HepG2 (cell line): ENCODE measurements at regions not wholly inside any gene's neighbourhood (a gene's known extent, or its start where the extent isn't known, plus 50 kb on each side); places are given as distances from the start of the nearest gene placed in this dataset.

Source experiments
- ATAC-seq: fragments of 200-7000 bp; cut with Tn5 transposase; 3 replicates; pipeline ENCODE4 v1.9.1; 2020; ENCODE audit warnings: mild to moderate bottlenecking, moderate library complexity
- BruUV-seq: library from RNA; stranded (reverse); fragments of 400-500 nt; replicated peaks from 2 replicates; lab custom pipeline; 2021; lab: Mats Ljungman, UMichigan
- CTCF ChIA-PET: fragments of 300-600 bp; formaldehyde crosslinking; extraction: SDS; loops from one replicate; lab custom pipeline; 2021; ENCODE audit warnings: low total read pairs, inconsistent platforms, low intra/inter-chr PET ratio; lab: Yijun Ruan, JAX
- POLR2A ChIA-PET: fragments of 350-600 bp; sonication (Branson Sonifier 250); formaldehyde crosslinking; loops from one replicate; lab custom pipeline; 2020; ENCODE audit warnings: antibody characterized with exemption, inconsistent platforms; lab: Yijun Ruan, JAX
- DNase-seq: peaks from one replicate; pipeline ENCODE4 v3.0.0-alpha.2; 2015; ENCODE audit warnings: low spot score
- FAIRE-seq: peaks from 3 replicates; lab custom pipeline; 2011; peaks lifted over from hg19 to GRCh38; lab: Jason Lieb, UNC
- H2AFZ ChIP-seq: one replicate; pipeline ENCODE4 v1.6.1; 2011; ENCODE audit warnings: low read length, inconsistent platforms
- H3K27ac ChIP-seq: fragments of 300-600 bp; 3 replicates; pipeline ENCODE4 v1.8.0; 2011; ENCODE audit warnings: mixed run types, mild to moderate bottlenecking, mixed read lengths, low read length, inconsistent platforms; ENCODE audit not compliant: insufficient read depth; ENCODE audit errors: extremely low read length
- H3K27me3 ChIP-seq, 2 experiments: fragments of 200-600 bp in 1 of 2; 2 replicates in 1 of 2; 3 replicates in 1 of 2; pipeline versions ENCODE4 v1.6.0 to v1.8.0; 2011; ENCODE audit warnings: low read length in 2 of 2, mild to moderate bottlenecking in 2 of 2, moderate library complexity in 2 of 2, inconsistent platforms in 1 of 2; ENCODE audit not compliant: insufficient read depth in 2 of 2, control insufficient read depth in 1 of 2
- H3K36me3 ChIP-seq, 2 experiments: fragments of 200-600 bp in 1 of 2; replicated peaks in 1 of 2; 2 replicates in 1 of 2; 3 replicates in 1 of 2; pipeline versions ENCODE4 v1.5.1 to v1.8.0; 2011; ENCODE audit warnings: low read length in 2 of 2, inconsistent platforms in 1 of 2; ENCODE audit not compliant: insufficient read depth in 2 of 2, control insufficient read depth in 1 of 2
- H3K4me1 ChIP-seq: 2 replicates; pipeline ENCODE4 v1.5.1; 2012; ENCODE audit warnings: low read length, inconsistent platforms; ENCODE audit not compliant: insufficient read depth
- H3K4me2 ChIP-seq: 2 replicates; pipeline ENCODE4 v1.6.0; 2011; ENCODE audit warnings: low read depth, low read length, inconsistent platforms
- H3K4me3 ChIP-seq, 3 experiments: fragments of 200-600 bp in 1 of 3; sonication (generic), shearing (Covaris generic) in 1 of 3; replicated peaks in 1 of 3; 2 replicates each; pipeline ENCODE4 v1.5.1; 2011 to 2016; ENCODE audit warnings: low read length in 3 of 3, inconsistent platforms in 2 of 3, low read depth in 2 of 3, mild to moderate bottlenecking in 2 of 3, control low read depth in 1 of 3, mixed read lengths in 1 of 3; ENCODE audit not compliant: insufficient read depth in 1 of 3
- H3K79me2 ChIP-seq: one replicate; pipeline ENCODE4 v1.6.1; 2011; ENCODE audit warnings: low read length, inconsistent platforms; ENCODE audit not compliant: insufficient read depth
- H3K9ac ChIP-seq: 2 replicates; pipeline ENCODE4 v1.6.0; 2011; ENCODE audit warnings: mild to moderate bottlenecking, low read depth, low read length, inconsistent platforms; ENCODE audit not compliant: insufficient read depth
- H3K9me3 ChIP-seq: 2 replicates; pipeline ENCODE4 v1.5.1; 2012; ENCODE audit warnings: mild to moderate bottlenecking, low read length
- H4K20me1 ChIP-seq: 2 replicates; pipeline ENCODE4 v1.6.0; 2011; ENCODE audit warnings: inconsistent platforms, mild to moderate bottlenecking, low read length, moderate library complexity; ENCODE audit not compliant: insufficient read depth
- CHCHD3 ChIP-seq: sonication (generic); formaldehyde crosslinking; IDR thresholded peaks from 2 replicates; pipeline ENCODE4 v1.8.0; 2022; ENCODE audit warnings: mild to moderate bottlenecking, missing genetic modification reagents, moderate library complexity
- DBP ChIP-seq: sonication (generic); formaldehyde crosslinking; IDR thresholded peaks from 2 replicates; pipeline ENCODE4 v1.4.0; 2020; ENCODE audit warnings: missing genetic modification reagents; ENCODE audit errors: not compliant biosample characterization
- DDIT3 ChIP-seq: sonication (generic); formaldehyde crosslinking; IDR thresholded peaks from 2 replicates; pipeline ENCODE4 v1.4.0; 2020; ENCODE audit warnings: mild to moderate bottlenecking, missing genetic modification reagents
- JDP2 ChIP-seq: sonication (generic); formaldehyde crosslinking; IDR thresholded peaks from 2 replicates; pipeline ENCODE4 v1.8.1; 2022; ENCODE audit warnings: missing genetic modification reagents, borderline replicate concordance
- MTF2 ChIP-seq: sonication (generic); formaldehyde crosslinking; IDR thresholded peaks from 2 replicates; pipeline ENCODE4 v1.5.0; 2020; ENCODE audit warnings: missing genetic modification reagents, borderline replicate concordance
- MZF1 ChIP-seq: sonication (generic); formaldehyde crosslinking; IDR thresholded peaks from 2 replicates; pipeline ENCODE4 v1.8.1; 2023; ENCODE audit warnings: mild to moderate bottlenecking, missing genetic modification reagents, borderline replicate concordance
- SMAD1 ChIP-seq: sonication (generic); formaldehyde crosslinking; IDR thresholded peaks from 2 replicates; pipeline ENCODE4 v1.4.0; 2020; ENCODE audit warnings: missing genetic modification reagents, low read depth, mild to moderate bottlenecking, borderline replicate concordance
- TBP ChIP-seq: sonication (generic); formaldehyde crosslinking; IDR thresholded peaks from 2 replicates; pipeline ENCODE4 v1.5.0; 2020; ENCODE audit warnings: missing genetic modification reagents
- ZBTB39 ChIP-seq: sonication (generic); formaldehyde crosslinking; IDR thresholded peaks from 2 replicates; pipeline ENCODE4 v1.5.0; 2020; ENCODE audit warnings: missing genetic modification reagents
- ZFAT ChIP-seq: sonication (generic); formaldehyde crosslinking; conservative IDR thresholded peaks from 2 replicates; pipeline ENCODE4 v1.8.1; 2023; ENCODE audit warnings: missing genetic modification reagents, inconsistent platforms
- ZNF576 ChIP-seq: sonication (generic); formaldehyde crosslinking; IDR thresholded peaks from 2 replicates; pipeline ENCODE4 v1.4.0; 2020; ENCODE audit warnings: mild to moderate bottlenecking, missing genetic modification reagents
- ZNF619 ChIP-seq: sonication (generic); formaldehyde crosslinking; IDR thresholded peaks from 2 replicates; pipeline ENCODE4 v1.4.0; 2020; ENCODE audit warnings: mild to moderate bottlenecking, missing genetic modification reagents
- in situ Hi-C: cut with HindIII; loops from 2 replicates; pipeline ENCODE4 v1.10.0; 2017; ENCODE audit warnings: low pct_unique_long_range_greater_than_20kb; ENCODE audit not compliant: extremely low pct_ligation_motif_present
- intact Hi-C: fragments of 100-400 bp; cut with micrococcal nuclease; formaldehyde crosslinking; loops from one replicate; pipeline ENCODE4 v1.10.0; 2022; ENCODE audit not compliant: unreplicated experiment

- DNase-seq (no peak), ATAC-seq (no peak), FAIRE-seq (no peak)
- Histone ChIP-seq H3K9ac (no peak overlapping the region), H3K79me2 (no peaks in the 10 kb centered on the region), H2AFZ (no peak overlapping the region), H3K36me3 (no peaks in the 10 kb centered on the region), H3K9me3 (no peaks in the 10 kb centered on the region), H4K20me1 (no peaks in the 10 kb centered on the region), H3K27me3 (no peaks in the 10 kb centered on the region), H3K27ac (no peak overlapping the region), H3K4me1 (no peaks in the 10 kb centered on the region), H3K4me3 (no peak overlapping the region), H3K4me2 (no peak overlapping the region)
- no TSS peak for BruUV-seq
- CTCF ChIA-PET, result no interaction called here
- in situ Hi-C loops, result no loop called here
- TF ChIP-seq ZNF619, result no peak
- TF ChIP-seq ZNF576 (CRISPR knock-in tag), result no peak
- TF ChIP-seq CHCHD3 (CRISPR knock-in tag), result no peak
- TF ChIP-seq ZFAT (CRISPR knock-in tag), result no peak
- no peak for TF ChIP-seq DDIT3
- TF ChIP-seq MTF2 (CRISPR knock-in tag), result no peak
- TF ChIP-seq SMAD1 (CRISPR knock-in tag), result no peak
- no peak for TF ChIP-seq MZF1 (CRISPR knock-in tag)
- no peak for TF ChIP-seq DBP (CRISPR knock-in tag)
- no peak for TF ChIP-seq ZBTB39 (CRISPR knock-in tag)
- TF ChIP-seq JDP2, result no peak
- TF ChIP-seq TBP (CRISPR knock-in tag), result no peak
- intact Hi-C loops, result no loop called here
- POLR2A ChIA-PET, result no interaction called here
Observed at GRCh38 chr11:28571371-28571770, 463.2 kb downstream of the METTL15 start.
